GM23248 (cell line): ENCODE measurements at regions not wholly inside any gene's neighbourhood (a gene's known extent, or its start where the extent isn't known, plus 50 kb on each side); places are given as distances from the start of the nearest gene placed in this dataset.

ENCODE experiments used
- EZH2 ChIP-seq: fragments of 200-600 bp; sonication (generic); IDR thresholded peaks from 2 replicates; pipeline ENCODE4 v1.6.1; 2018; ENCODE audit warnings: antibody characterized with exemption, mild to moderate bottlenecking; ENCODE audit not compliant: insufficient read depth, poor library complexity, severe bottlenecking
- EZH2phosphoT487 ChIP-seq: fragments of 200-600 bp; sonication (generic); IDR thresholded peaks from 2 replicates; pipeline ENCODE4 v1.6.1; 2018; ENCODE audit warnings: antibody characterized with exemption, moderate library complexity, mild to moderate bottlenecking, low read depth; ENCODE audit not compliant: insufficient read depth

DNA sequence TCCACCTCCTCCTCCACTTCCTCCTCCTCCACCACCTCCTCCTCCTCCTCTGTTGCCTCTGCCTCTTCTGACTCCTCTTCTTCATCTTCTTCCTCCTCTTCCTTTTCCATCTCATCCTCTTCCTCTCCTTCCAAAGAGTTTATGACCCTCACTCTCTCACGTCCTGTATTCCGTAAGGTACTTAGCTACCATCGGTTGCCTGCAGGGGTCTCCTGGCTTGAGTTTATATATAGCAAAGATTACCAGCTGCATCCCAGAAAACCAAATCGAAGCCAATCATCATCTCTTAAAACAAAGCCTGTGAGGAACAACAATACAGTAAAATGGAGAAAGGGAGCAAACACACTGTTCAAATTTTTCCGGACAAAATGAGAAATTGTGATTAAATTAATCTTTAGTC is 317.4 kb downstream of the C3orf38 start:
- TF ChIP-seq EZH2phosphoT487 (no peak), EZH2 (no peak)
